ENCODE measurements at regions not wholly inside any gene's neighbourhood (a gene's known extent, or its start where the extent isn't known, plus 50 kb on each side); places are given as distances from the start of the nearest gene placed in this dataset.

- no peak for DNase-seq (ENCODE audit: low read depth in 2 of 3, low spot score in 1 of 3)
Observed at GRCh38 chr4:125434136-125434535, 119.4 kb downstream of the FAT4 start.

- DNase-seq (ENCODE audit: low read depth in 2 of 3, low spot score in 1 of 3): no peak
Observed at GRCh38 chr4:125440814-125441213, 126.1 kb downstream of the FAT4 start.

DNA sequence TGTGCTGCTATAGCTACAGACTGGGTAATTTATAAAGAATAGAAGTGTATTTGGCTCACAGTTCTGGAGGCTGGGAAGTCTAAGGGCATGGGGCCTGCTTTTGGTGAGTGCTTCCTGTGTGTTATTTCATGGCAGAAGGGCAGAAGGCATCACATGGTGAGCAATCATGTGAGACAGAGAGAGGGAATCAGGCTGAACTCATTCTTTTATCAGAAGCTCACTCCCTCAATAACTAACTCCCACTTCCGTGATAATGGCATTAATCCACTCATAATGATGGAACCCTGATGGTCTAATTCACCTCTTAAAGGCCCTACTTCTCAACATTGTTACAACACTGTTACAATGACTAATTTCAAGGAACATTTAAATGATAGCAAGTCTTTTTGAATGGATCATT lies 129.4 kb downstream of the FAT4 start:
- DNase-seq (ENCODE audit: low read depth in 2 of 3, low spot score in 1 of 3): no peak

GRCh38 chr4:125445525-125445924 lies 130.8 kb downstream of the FAT4 start:
- DNase-seq (ENCODE audit: low read depth in 2 of 3, low spot score in 1 of 3): no peak

DNA sequence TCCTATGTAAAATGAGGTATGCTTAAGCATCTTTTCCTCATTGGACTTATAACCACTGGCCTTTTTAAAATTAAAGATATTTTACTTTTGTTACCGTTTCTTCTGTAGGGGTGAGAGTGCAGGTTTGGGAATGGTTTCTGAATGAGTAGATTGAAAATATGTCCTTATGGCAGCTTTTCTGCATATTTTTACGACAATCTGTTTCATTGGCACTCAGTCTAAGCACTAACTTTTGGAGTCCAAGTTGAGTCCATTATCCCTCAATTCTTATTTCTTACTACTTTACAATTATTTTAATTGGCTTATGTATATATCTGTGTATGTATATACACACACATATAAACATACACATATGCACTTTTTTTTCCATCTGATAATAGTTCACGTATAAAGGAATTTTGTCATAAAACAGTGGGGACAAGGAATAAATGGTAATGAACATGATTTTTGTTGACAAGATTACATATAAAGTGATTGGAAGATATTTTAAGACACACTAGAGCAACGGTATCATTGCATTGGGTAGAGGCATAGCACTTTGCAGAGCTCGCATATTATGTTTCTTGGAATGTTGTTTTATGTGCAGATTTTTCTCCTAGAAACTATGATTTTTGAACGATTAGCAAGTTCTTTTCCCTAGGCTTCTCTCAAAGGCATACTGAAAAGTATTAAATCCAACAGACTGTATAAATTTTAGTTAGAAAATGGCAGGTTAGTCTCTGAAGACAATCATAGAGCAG lies 133.0 kb downstream of the FAT4 start:
- no peak for DNase-seq (ENCODE audit: low read depth in 2 of 3, low spot score in 1 of 3)

DNA sequence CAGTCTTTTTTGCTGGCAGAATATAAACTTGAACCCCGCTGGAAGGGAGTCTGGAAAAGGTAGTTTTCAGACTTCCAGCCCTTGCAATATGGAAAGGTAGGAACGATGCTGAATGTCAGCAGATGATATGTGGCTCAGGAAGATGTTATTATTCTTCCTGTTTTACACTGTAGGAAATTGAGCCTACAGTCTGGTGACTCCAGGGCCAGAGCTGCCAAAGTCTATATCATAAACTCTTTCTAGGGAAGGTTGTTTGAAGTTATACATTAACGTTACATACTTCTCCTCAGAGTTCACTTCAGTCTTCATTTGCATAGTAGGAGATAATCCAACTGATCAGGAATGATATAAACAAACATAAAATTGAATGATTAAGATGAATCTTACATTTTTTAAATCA lies 141.3 kb downstream of the FAT4 start:
- DNase-seq (ENCODE audit: low read depth in 2 of 3, low spot score in 1 of 3): no peak

DNA sequence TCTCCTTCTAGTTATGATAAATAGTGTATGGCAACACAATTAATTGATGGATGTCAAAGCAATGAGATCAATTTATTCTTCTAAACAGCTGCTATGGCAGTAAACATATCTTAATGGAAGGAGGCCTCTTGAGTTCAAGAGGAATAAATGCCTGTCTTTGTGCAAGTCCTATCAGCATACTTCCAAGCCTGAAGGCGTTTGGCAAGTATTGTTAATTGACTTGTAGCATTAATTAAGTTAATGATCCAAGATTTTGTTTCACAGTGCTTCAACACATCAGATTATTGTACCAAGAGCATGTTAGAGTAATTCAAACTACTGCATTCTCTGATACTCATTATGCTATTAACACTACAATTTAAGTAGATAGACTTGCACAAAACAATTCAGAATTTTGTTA lies 144.8 kb downstream of the FAT4 start:
- no peak for DNase-seq (ENCODE audit: low read depth in 2 of 3, low spot score in 1 of 3)

DNA sequence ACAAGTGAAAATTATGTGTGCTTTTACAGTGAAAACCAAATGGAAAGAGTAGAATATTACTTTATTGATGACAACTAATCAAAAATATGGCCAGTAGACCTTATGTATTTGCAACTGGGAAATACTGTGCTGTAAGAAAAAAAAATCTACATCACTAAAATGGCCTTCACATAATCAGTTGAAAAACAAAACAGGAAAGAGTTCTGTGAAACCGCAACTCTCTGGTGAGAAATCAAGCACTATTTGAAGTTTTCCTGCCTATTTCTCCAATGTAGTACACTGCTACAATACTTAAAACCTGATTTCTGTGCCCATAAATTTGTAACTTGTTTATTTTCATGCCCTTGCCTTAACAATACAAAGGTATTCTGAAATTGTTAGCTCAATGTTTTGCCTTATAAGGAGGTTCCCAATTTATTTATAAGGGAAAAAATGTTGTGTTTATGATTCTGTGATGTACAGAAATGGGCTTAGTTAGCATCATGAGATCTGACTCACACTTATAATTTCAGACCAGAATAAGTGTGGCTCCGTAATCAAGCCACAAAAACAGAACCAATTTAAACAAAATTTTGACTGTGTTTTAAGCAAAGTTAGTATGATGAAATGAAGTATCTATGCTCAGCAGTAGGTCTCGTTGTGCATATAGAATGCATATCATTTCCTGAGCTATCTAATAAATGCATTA lies 147.1 kb downstream of the FAT4 start:
- no peak for DNase-seq (ENCODE audit: low read depth in 2 of 3, low spot score in 1 of 3)

DNA sequence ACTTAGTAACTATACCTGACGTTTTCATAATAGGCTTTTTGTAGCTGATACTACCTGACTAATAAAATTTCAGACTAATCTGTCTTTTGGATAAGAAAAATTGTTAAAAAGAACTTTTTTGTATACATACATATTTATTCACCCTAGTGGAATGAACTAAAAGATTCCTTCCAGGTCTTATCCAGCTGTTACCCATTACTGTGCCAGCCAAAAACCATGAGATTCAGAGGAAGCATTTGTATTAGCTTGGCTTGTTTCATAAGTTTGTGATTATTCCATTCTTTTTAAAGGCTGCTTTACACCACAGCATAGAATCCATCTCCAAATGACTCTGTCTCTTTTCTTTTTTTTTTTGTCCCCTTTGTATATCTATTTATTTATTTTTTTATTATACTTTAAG lies 149.4 kb downstream of the FAT4 start:
- DNase-seq (ENCODE audit: low read depth in 2 of 3, low spot score in 1 of 3): no peak

- DNase-seq (ENCODE audit: low read depth in 2 of 3, low spot score in 1 of 3): no peak
Observed at GRCh38 chr4:125481334-125482045, 166.7 kb downstream of the FAT4 start.

GRCh38 chr4:125482822-125483221 lies 168.1 kb downstream of the FAT4 start:
- DNase-seq (ENCODE audit: low read depth in 2 of 3, low spot score in 1 of 3): no peak

DNA sequence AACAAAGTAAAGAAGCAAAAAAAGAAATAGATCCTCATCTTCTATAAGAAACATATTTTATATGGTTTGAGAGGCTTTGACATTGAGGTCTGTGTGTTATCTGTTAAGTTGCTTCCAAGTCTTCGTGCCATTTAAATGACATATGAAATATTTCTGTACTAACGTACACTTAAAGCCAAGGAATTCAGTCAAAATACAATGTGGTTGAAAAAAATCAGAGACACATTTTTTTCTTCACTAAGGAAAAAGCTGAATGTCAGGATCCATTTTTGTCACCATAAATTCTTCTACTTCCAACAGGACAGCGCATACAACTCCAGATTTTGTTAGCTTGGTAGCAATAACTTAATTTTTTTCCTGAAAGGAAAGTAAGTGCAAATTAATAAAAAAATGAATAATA lies 168.5 kb downstream of the FAT4 start:
- no peak for DNase-seq (ENCODE audit: low read depth in 2 of 3, low spot score in 1 of 3)

GRCh38 chr4:125484912-125485311 lies 170.2 kb downstream of the FAT4 start:
- no peak for DNase-seq (ENCODE audit: low read depth in 2 of 3, low spot score in 1 of 3)

DNA sequence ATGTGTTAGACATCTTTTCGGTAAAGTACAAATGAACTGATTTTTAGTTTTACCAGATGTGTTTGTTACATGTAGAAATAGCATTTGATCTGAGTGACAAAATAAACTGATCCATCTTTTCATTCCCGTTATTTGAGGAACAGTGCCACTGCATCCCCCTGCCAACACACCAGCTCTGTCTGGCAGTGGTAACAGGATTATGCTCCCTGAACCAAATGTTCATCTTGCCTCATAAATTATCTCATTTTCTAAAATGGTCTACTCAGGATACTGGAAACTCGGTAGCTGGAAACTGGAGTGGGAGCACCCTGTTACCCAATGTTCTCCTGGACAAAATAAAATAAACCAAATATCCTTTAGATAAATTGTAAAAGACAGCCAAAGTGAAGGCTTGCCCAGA lies 171.6 kb downstream of the FAT4 start:
- DNase-seq (ENCODE audit: low read depth in 2 of 3, low spot score in 1 of 3): no peak

GRCh38 chr4:125489952-125490690 lies 175.4 kb downstream of the FAT4 start:
- DNase-seq (ENCODE audit: low read depth in 2 of 3, low spot score in 1 of 3): no peak

- no peak for DNase-seq (ENCODE audit: low read depth in 2 of 3, low spot score in 1 of 3)
Observed at GRCh38 chr4:125492957-125493356, 178.2 kb downstream of the FAT4 start.

- no peak for DNase-seq (ENCODE audit: low read depth in 2 of 3, low spot score in 1 of 3)
Observed at GRCh38 chr4:125497861-125498260, 183.1 kb downstream of the FAT4 start.

GRCh38 chr4:125498981-125499380 lies 184.2 kb downstream of the FAT4 start:
- no peak for DNase-seq (ENCODE audit: low read depth in 2 of 3, low spot score in 1 of 3)

- no peak for DNase-seq (ENCODE audit: low read depth in 2 of 3, low spot score in 1 of 3)
Observed at GRCh38 chr4:125501090-125501489, 186.3 kb downstream of the FAT4 start.

DNA sequence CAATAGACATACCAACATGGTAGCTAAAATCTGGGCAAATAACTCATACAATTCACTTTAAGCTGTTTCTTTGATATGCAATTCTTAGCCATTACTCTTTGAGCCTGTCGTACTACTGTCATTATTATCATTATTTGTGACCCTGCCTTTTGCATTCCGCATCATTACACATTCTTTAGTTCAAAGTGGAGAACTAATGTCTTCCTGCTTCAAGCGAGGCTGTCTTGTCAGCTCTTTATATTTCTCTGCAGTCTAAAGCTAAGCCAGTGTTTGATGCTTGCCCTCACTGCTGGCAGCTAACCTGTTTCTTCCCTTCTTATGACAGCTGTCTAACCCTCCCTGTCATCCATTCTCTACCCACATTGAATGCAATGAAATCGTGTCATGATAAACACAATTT lies 186.8 kb downstream of the FAT4 start:
- DNase-seq (ENCODE audit: low read depth in 2 of 3, low spot score in 1 of 3): no peak

DNA sequence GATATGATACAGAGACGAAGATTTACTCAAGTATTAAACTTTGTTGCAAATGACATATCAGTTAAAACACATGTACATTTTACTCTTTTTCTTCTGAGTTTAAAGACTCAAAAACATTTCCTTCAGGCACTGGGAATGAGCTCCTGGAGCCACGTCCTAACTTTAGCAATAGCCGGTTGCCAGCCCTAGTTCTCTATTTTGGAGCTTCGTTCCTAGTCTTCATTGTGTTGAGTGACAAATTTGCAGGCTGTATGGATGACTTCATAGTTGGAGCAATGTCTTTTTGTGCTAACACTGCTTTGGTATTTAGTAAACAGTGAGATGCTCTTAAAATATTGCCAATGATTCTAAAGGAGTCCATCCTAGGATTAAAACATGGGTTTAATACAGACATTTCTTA lies 190.9 kb downstream of the FAT4 start:
- no peak for DNase-seq (ENCODE audit: low read depth in 2 of 3, low spot score in 1 of 3)

GRCh38 chr4:125507141-125507540 lies 192.4 kb downstream of the FAT4 start:
- no peak for DNase-seq (ENCODE audit: low read depth in 2 of 3, low spot score in 1 of 3)

Measured in stimulated activated CD4-positive, alpha-beta T cell treated with anti-CD3 and anti-CD28 coated beads, Interleukin-12 subunit alpha, Interleukin-12 subunit beta, amount 100 ng/mL, for 48 hours (primary cell).